ENCODE measurements at regions not wholly inside any gene's neighbourhood (a gene's known extent, or its start where the extent isn't known, plus 50 kb on each side); places are given as distances from the start of the nearest gene placed in this dataset.

- no peak for DNase-seq
Measured at GRCh38 chr14:44700694-44701093, 193.6 kb upstream of the FSCB start.

GRCh38 chr14:44700184-44700583 is 193.1 kb upstream of the FSCB start:
- no peak for DNase-seq

- no peak for DNase-seq
Measured at GRCh38 chr14:44699391-44699790, 192.3 kb upstream of the FSCB start.

- DNase-seq, result no peak
Measured at GRCh38 chr14:44669496-44669895, 162.4 kb upstream of the FSCB start.

- no peak for DNase-seq
Measured at GRCh38 chr14:44663136-44663535, 156.1 kb upstream of the FSCB start.

GRCh38 chr14:44662250-44662891 is 155.3 kb upstream of the FSCB start:
- DNase-seq, result no peak

- no peak for DNase-seq
Measured at GRCh38 chr14:44658389-44658696, 151.3 kb upstream of the FSCB start.

- DNase-seq, result peak; percentile 5 to 23
Measured at GRCh38 chr14:44657696-44658388, 150.8 kb upstream of the FSCB start.

- no peak for DNase-seq
Measured at GRCh38 chr14:44657203-44657602, 150.1 kb upstream of the FSCB start.

GRCh38 chr14:44654591-44654990 is 147.5 kb upstream of the FSCB start:
- no peak for DNase-seq

GRCh38 chr14:44653641-44654040 is 146.6 kb upstream of the FSCB start:
- no peak for DNase-seq

GRCh38 chr14:44652640-44653039 is 145.6 kb upstream of the FSCB start:
- no peak for DNase-seq

- DNase-seq, result no peak
Measured at GRCh38 chr14:44649061-44649460, 142.0 kb upstream of the FSCB start.

- no peak for DNase-seq
Measured at GRCh38 chr14:44640416-44640815, 133.3 kb upstream of the FSCB start.

- DNase-seq, result no peak
Measured at GRCh38 chr14:44639781-44640385, 132.8 kb upstream of the FSCB start.

- DNase-seq, result no peak
Measured at GRCh38 chr14:44634692-44635091, 127.6 kb upstream of the FSCB start.

GRCh38 chr14:44626423-44626822 is 119.3 kb upstream of the FSCB start:
- no peak for DNase-seq

- DNase-seq, result no peak
Measured at GRCh38 chr14:44625098-44625497, 118.0 kb upstream of the FSCB start.

GRCh38 chr14:44620121-44621019 is 113.3 kb upstream of the FSCB start:
- DNase-seq, result no peak

GRCh38 chr14:44616204-44616603 is 109.1 kb upstream of the FSCB start:
- no peak for DNase-seq

- DNase-seq, result no peak
Measured at GRCh38 chr14:44613061-44613712, 106.1 kb upstream of the FSCB start.

GRCh38 chr14:44612002-44612401 is 104.9 kb upstream of the FSCB start:
- no peak for DNase-seq

Measured in NCI-H1930 (cell line).